Astrocyte of the spinal cord (primary cell): ENCODE measurements at regions not wholly inside any gene's neighbourhood (a gene's known extent, or its start where the extent isn't known, plus 50 kb on each side); places are given as distances from the start of the nearest gene placed in this dataset.
"Not testable (repeated sequence)": the region's sequence is repeated elsewhere in the genome, so short reads cannot be mapped to it uniquely, and the experiment has no call there.

Experiments used
- DNase-seq: peaks from one replicate; pipeline ENCODE4 v3.0.0; 2011; ENCODE audit warnings: low read depth, low spot score
- H3K4me3 ChIP-seq: 2 replicates; pipeline ENCODE4 v1.5.1; 2011; ENCODE audit warnings: low read depth, mild to moderate bottlenecking, low read length, moderate library complexity
- in situ Hi-C: cut with HindIII; loops from 2 replicates; pipeline ENCODE4 v1.10.0; 2017; ENCODE audit warnings: low sequenced_read_pairs
- TF ChIP-seq, protein P1 (sequence below): IDR thresholded peaks from 2 replicates; pipeline ENCODE4 v1.5.1; 2012; ENCODE audit warnings: low read depth, mild to moderate bottlenecking, low read length, inconsistent platforms

- no peak overlapping the region for H3K4me3 ChIP-seq
- DNase-seq = no peak
- in situ Hi-C loops = no loop called here
- TF ChIP-seq, protein P1, sequence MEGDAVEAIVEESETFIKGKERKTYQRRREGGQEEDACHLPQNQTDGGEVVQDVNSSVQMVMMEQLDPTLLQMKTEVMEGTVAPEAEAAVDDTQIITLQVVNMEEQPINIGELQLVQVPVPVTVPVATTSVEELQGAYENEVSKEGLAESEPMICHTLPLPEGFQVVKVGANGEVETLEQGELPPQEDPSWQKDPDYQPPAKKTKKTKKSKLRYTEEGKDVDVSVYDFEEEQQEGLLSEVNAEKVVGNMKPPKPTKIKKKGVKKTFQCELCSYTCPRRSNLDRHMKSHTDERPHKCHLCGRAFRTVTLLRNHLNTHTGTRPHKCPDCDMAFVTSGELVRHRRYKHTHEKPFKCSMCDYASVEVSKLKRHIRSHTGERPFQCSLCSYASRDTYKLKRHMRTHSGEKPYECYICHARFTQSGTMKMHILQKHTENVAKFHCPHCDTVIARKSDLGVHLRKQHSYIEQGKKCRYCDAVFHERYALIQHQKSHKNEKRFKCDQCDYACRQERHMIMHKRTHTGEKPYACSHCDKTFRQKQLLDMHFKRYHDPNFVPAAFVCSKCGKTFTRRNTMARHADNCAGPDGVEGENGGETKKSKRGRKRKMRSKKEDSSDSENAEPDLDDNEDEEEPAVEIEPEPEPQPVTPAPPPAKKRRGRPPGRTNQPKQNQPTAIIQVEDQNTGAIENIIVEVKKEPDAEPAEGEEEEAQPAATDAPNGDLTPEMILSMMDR = no peak
Measured at GRCh38 chr6:10180138-10181074, 234.5 kb downstream of the TFAP2A start.

DNA sequence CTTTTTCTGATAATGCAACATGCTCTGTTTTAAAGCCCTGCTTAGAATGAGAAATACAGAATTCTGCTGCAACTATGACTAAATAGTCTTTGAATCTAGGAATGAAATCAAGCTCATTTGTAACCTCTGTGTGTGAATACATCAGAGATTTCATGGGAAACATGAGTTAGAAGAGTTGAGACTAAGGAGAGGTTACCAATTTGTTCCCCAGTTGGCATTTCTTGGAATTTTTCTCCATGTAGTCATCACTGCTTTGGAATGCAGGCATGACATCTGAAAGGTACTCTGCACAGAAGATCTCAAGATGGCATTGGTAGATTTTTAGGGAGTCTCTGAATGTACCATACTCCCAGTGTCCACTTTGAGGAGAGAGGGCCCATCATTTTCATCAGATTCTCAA, 237.2 kb downstream of the TFAP2A start:
- TF ChIP-seq, protein P1 = no peak
- H3K4me3 ChIP-seq = no peak overlapping the region
- no peak for DNase-seq
- in situ Hi-C loops = no loop called here

DNA sequence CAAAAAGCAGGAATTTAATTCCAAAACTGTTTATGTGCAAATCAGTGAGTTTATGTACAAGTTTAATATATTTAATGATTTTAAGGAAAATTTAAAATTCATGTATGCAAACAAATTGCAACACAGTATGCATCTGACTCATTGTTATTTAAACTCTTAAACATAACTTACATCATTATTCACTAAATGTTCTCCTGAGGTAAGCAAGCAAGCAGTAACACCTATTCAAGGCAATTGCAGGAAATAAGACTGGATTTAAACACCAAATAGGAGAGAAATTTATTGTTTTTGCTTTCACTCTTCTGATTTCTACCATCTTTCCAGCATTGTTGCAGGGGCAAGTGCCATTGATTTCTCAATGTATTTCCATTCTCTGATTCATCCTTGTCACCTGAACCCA, 239.5 kb downstream of the TFAP2A start:
- DNase-seq = no peak
- in situ Hi-C loops = no loop called here
- TF ChIP-seq, protein P1 = no peak
- H3K4me3 ChIP-seq = no peak overlapping the region

DNA sequence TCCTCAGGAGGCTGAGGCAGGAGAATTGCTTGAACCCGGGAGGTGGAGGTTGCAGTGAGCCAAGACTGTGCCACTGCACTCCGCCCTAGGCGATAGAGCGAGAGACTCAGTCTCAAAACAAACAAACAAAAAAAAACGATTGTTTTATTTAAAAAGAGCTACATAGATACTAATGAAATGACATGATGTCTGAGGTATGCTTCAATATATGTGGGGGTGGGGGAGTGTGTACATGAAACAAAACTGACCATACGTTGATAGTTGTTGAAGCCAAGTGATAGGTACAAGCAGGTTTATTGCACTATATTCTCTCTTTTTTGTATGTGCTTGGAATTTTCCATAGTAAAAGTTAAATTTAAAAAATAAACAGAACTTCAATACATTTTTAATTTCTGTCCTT, 240.1 kb downstream of the TFAP2A start:
- in situ Hi-C loops = no loop called here
- no peak overlapping the region for H3K4me3 ChIP-seq
- DNase-seq = no peak
- TF ChIP-seq, protein P1 = no peak

DNA sequence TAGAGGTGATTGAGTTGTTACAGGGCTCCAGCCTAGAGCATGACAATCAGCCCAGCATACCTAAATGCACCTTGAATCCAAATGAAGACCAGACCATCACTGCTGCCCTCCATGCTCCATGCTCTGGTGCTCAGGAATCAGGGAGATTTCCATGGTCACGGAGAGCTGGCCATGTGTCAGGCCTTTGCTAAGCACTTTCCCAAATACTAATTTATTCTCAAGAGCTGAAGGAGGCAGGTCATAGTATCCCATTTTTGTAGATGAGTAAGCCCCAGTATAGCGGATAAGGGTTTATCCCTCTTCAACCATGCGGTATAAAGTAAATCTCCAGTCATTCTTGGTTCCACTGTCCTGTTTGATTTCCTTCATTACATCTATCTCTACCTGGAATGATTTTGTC, 240.8 kb downstream of the TFAP2A start:
- TF ChIP-seq, protein P1 = no peak
- no peak overlapping the region for H3K4me3 ChIP-seq
- in situ Hi-C loops = no loop called here
- DNase-seq = no peak

DNA sequence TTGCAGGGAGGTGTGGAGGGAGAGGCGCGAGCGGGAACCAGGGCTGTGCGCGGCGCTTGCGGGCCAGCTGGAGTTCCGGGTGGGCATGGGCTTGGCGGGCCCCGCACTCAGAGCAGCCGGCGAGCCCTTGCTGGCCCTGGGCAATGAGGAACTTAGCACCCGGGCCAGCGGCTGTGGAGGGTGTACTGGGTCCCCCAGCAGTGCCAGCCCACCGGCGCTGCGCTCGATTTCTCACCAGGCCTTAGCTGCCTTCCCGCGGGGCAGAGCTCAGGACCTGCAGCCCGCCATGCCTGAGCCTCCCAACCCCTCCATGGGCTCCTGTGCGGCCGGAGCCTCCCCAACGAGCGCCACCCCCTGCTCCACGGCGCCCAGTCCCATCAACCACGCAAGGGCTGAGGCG, 243.2 kb downstream of the TFAP2A start:
- H3K4me3 ChIP-seq, in situ Hi-C loops, DNase-seq: not testable (repeated sequence)

DNA sequence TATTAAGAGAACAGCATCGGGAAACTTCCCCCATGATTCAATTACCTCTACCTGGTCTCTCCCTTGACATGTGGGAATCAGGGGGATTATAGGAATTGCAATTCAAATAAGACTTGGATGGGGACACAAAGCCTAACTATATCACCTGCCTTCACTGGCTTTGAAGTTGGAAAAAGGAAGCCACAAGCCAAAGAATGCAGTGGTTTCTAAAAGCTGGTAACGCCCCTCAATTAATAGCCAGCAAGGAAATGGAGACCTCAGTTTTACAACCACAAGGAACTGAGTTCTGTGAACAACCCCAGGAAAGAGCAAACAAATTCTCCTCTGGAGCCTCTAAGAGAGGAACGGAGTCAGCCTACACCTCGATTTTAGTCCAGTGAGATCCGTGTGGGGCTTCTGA, 244.1 kb downstream of the TFAP2A start:
- DNase-seq = no peak
- in situ Hi-C loops = no loop called here
- H3K4me3 ChIP-seq = no peak overlapping the region
- TF ChIP-seq, protein P1 = no peak
